Activated CD8-positive, alpha-beta memory T cell treated with anti-CD3 and anti-CD28 coated beads, Interleukin-2, amount 50 U/mL, for 4 hours (primary cell): ENCODE measurements at regions not wholly inside any gene's neighbourhood (a gene's known extent, or its start where the extent isn't known, plus 50 kb on each side); places are given as distances from the start of the nearest gene placed in this dataset.

ENCODE experiments used
- DNase-seq: peaks from one replicate; pipeline ENCODE4 v3.0.0-alpha.2; 2020

- DNase-seq: no peak
Measured at GRCh38 chr6:98579941-98580340, 254.4 kb upstream of the POU3F2 start.

GRCh38 chr6:98581705-98582104 lies 252.7 kb upstream of the POU3F2 start:
- no peak for DNase-seq

DNA sequence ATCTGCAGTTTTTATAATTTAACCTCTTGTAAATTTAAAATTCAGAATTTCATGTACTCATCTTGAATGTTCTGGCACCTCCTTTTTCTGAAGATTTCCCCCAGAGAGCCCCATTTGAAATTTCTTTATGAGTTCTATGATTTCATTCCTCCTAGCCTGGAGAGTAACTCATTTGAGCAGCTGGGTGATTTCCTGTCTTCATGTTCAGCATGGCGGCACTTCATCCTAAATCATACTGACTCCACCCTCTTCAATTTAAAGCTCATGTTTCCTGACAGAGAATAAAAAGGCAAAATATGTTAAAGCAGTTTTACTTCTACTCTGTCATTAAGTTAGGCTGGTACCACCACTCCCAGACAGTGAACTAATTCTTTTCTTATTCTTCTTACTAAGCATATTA lies 250.9 kb upstream of the POU3F2 start:
- no peak for DNase-seq

GRCh38 chr6:98586163-98586562 lies 248.2 kb upstream of the POU3F2 start:
- DNase-seq: no peak

- DNase-seq: no peak
Measured at GRCh38 chr6:98587555-98587954, 246.8 kb upstream of the POU3F2 start.

- no peak for DNase-seq
Measured at GRCh38 chr6:98589536-98589935, 244.8 kb upstream of the POU3F2 start.

GRCh38 chr6:98590136-98590681 lies 244.2 kb upstream of the POU3F2 start:
- DNase-seq: no peak

- DNase-seq: no peak
Measured at GRCh38 chr6:98590997-98591396, 243.4 kb upstream of the POU3F2 start.

GRCh38 chr6:98593676-98594075 lies 240.7 kb upstream of the POU3F2 start:
- DNase-seq: no peak

DNA sequence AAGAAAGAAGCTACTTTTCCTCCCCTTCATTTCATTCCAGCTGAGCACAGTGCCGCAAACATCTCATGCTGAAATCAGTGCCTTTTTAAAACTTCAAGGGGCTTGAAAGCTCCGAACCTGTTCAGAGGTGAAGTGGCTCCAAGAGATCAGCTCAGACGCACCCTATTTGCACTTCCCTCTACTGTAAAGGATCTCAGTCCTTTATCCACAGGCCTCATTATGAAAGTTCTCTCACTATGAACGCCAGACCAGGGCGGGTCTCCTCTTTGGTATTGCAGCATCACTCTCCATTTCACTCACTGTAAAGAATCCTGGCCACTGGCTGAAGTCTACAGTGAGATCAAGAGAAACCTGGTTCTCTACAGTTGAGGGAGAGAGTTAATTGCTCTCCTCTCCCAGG lies 232.7 kb upstream of the POU3F2 start:
- DNase-seq: no peak

GRCh38 chr6:98605705-98606104 lies 228.7 kb upstream of the POU3F2 start:
- no peak for DNase-seq

DNA sequence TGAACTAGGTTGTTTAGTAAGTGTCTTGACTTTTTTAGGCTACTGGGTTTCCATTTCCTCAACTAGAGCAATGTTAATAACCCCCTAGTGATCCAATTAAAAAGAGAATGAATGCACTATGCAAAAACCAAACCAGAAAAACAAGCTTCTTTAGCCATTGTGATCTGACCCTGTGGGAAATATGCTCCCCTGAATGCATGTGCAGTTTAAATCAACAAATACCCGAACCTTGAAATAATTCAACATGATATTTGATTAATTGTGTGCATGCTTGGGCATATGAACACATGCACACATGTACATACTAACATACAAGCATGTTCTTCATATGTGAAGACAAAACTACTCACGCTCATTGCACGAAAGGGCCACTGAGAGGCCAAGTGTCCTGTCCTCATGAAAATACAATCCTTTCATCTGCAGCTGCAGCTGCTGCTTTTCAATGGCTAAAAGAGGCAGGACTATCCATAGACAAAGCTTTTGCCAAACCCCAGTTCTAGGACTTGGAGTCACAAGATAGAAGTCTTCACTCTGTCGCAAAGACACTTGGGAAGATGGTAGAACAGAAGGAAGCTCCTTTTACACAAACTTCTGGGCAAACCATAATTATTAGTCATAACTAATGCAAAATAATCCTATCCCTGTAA lies 207.1 kb upstream of the POU3F2 start:
- no peak for DNase-seq

DNA sequence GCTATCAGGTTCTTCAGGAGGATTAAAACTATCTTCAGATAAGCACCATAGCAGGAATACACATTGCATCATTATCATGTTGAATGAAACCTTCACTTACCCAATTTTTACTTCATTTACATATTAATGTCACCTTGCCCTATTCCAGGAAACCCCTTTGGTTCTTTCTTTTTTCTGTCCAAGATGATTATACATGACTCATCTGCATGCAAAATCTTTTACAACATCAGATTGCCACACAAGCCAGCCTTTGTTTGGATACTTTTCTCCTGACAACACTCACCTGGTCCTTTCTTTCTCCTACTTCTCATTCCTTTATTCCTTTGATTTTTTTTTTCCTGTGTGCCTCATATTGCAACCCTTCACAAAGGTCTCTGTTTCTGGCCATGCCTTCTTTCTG lies 200.5 kb upstream of the POU3F2 start:
- no peak for DNase-seq

DNA sequence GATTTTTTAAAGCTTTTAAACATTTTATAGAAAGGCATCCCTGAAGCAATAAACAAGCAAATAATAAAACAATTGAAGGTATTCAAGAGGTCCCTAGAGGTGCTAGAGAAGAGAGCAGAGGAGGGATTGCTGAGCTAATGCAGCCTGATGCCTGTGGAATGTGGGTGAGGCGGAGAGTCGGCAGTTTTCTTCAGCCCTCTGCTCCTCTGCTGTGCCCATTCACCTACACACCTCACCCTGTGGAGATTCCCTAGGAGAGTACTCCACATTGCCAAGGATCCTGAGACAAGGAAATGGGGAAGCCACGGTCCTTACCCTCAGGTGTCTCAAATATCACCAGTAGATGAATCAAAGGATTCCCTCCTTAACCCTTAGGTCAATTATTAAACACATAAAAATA lies 199.8 kb upstream of the POU3F2 start:
- DNase-seq: no peak

GRCh38 chr6:98635191-98635590 lies 199.2 kb upstream of the POU3F2 start:
- no peak for DNase-seq

DNA sequence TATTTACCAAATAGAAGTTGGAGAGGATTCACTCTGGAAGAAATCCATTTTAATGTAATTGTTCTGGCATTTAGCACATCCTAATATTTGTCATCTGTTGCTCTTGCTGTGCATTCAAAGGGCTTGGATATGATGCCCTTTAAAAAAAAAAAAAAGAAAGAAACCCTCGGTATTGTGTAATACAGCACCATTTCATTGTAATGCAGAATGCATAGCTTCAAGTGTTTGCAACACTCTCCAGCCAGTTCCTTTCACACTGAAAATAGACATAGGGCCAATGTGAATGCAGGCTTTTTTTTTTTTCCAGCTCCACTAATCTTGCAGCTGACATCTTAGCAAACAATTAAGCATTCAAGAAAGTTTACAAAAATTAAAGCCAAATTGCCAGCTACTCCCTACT lies 197.4 kb upstream of the POU3F2 start:
- DNase-seq: no peak

DNA sequence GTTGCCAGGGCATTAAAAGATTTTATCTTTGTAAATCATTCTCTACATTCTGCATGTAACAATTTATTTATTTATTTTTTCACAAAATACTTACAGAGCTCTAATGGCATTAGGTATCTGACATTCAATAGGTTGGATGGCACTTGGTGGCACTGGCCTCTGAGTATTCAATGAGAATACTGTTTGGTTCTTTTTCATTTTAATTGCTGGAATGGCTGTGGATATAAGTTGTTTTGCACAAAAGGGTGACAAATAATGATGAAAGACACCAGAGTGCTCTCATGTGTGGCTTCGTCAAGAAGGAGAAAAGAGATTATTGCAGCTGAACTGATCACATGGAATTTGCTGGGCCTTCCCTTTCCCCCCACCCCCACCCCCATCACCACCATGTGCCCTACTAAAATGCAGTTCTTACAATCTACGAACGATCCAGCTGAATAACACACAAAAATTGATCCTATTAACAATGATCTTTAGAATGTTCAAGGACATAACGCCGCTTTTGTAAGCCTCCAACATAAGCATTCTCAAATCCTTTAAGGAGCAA lies 195.2 kb upstream of the POU3F2 start:
- no peak for DNase-seq

DNA sequence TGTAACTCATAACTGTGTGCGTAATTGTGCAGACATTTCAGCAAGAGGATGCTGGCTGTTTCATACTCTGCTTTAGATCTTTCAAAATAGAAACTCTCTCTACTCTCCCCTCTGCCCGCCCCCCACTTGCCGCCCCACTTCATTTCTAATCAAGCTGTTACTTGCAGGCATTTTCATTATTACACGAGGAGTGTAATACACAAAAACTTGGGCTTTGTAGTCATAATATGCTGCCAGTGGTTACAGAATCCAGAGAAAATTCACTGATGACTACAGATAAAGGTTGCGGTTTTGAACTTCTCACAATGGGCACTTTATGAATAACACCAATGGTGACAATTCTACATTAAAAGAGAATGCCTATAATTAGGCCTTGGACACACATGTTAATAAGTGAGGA lies 194.0 kb upstream of the POU3F2 start:
- no peak for DNase-seq

DNA sequence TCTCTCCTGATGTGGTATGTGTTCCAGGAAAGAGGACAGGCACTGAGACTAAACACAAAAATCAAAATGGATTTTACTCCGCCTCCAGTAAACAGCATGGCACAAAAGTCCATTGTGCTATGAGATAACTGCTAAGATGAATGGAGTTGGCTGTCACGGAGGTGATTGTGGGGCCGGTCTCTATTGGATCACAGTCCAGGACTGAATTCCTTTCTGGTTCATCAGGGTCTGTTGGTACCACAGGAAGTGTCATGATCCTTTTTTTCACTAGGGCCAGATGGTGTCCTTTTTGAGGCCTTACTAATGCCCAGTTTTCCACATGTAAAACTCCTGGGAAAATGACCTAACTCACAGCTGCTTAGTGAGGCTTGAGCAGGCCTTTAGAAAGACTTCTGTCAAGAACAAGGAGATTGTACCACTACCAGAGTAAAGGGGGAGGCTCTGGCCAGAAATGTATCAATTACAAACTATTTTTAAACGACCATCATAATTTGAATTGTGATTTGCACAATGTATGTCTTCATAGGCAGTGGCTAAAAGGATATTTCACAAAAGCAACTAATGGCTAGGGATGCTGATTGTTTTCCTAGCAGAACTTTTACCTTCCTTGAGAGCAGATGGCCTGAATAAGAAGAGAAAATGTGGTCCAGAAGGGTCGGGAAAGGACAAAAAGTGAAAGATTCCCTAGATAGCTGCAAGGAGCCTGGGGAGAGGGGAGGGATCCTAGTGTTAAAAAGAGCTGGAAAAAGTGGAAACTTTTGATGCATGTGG lies 192.2 kb upstream of the POU3F2 start:
- DNase-seq: no peak

DNA sequence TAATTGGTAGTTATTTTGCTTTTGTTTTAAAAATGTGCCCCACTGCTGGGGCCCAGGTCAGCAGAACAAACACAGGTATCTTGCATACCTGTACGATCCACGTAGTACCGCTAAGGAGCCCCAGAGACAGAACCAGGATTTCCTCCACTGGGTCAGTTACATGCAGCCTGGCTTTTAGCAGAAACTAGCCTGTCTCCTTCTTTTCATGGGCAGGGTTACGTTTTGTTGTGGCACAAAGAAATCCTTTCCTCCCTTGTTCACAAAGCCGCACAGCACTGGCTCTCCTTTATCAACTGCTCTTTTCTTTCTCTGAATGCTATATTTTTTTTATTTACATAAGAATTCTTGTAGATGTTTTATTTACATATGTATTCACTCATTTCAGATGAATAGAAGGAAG lies 190.3 kb upstream of the POU3F2 start:
- DNase-seq: no peak

GRCh38 chr6:98648211-98648914 lies 186.0 kb upstream of the POU3F2 start:
- no peak for DNase-seq

DNA sequence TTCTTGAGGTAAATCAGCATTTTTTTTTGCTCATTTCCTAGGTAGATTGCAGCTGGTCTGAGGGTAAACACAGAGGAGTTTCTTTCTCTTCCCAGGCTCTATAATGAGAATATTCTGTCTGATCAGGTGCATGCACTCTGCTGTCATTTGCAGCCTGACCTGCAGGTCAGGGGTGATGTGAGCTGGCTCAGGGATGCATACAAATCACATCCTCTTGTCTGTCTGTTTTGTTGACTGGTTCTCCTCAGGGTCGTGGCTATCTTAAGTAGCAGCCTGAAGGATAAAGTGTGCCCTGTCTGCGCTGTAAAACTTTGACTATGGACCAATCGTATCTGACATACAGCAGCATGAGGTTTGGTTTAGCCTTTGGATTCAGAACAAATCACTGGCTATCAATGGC lies 183.4 kb upstream of the POU3F2 start:
- no peak for DNase-seq

DNA sequence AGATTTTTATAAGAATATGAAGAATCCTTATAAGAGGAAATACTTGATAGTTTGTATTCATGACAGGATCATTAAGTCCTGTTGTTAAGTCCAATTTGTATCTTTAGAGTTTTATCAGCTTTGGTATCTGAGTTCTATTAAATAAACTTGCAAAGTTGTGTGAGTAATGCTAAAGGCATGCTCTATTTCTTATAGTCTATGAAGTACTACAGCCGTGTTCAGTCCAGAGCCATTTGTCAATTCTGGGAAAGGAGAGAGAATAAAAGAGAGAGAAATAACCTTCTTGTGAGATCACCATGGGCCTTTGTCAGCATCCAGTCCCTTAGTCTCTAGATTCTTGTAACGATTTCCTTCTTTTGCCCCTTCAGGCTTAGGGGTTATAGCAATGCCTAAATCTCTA lies 181.2 kb upstream of the POU3F2 start:
- no peak for DNase-seq

- DNase-seq: no peak
Measured at GRCh38 chr6:98657764-98658163, 176.6 kb upstream of the POU3F2 start.
